ENCODE measurements at regions not wholly inside any gene's neighbourhood (a gene's known extent, or its start where the extent isn't known, plus 50 kb on each side); places are given as distances from the start of the nearest gene placed in this dataset.

DNA sequence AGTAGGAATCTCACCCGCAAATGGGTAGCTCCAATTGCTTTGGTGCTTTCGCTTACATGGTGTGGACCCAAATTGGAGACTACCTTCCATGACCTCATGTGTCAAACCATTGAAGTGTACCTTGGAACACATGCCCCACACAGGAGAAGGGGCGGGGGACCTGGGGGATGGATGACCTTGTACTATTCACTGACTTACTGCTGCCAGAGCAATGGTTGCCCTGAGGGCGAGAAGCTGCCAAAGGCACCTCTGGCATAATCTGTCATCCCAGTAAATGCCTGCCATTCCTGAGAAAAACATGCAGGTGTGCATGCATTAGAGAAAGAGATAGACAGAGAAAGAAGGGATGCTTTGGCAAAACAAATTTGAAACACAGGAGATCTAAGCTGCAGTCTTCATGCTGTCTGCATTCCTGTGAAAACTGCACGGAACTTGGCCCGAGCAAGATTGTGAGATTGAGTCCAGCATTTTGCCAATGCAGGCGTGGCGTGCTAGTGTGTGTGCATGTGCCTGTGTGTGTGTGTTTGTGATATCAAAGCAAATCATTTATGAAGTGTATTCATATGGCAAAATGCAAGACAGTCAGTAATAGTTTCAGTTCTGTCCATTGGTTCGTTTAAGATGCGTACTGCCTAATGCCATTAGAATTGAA lies 219.5 kb upstream of the MDFIC2 start:
- Histone ChIP-seq H3K79me2 (ENCODE audit: insufficient read depth, low read length) (no peaks in the 10 kb centered on the region), H3K4me3 (ENCODE audit: insufficient read depth, low read length, poor library complexity, severe bottlenecking) (no peak overlapping the region), H3K9me3 (ENCODE audit: insufficient read depth, low read length) (no peaks in the 10 kb centered on the region), H3K27ac (ENCODE audit: low read depth, low read length) (no peak overlapping the region), H3K36me3 (ENCODE audit: low read length) (no peaks in the 10 kb centered on the region), H3F3A (ENCODE audit: insufficient read depth) (no peaks in the 10 kb centered on the region), H2AFZ (ENCODE audit: low read depth, low read length, severe bottlenecking) (no peak overlapping the region), H3K9me2 (replicated peaks; ENCODE audit: insufficient read depth, low read length) (no peaks in the 10 kb centered on the region), H3K9ac (ENCODE audit: low read length) (no peak overlapping the region), H3K27me3 (ENCODE audit: low read length) (no peaks in the 10 kb centered on the region), H4K20me1 (ENCODE audit: low read depth, low read length) (no peaks in the 10 kb centered on the region), H3K4me2 (ENCODE audit: low read depth, low read length, poor library complexity, severe bottlenecking) (no peak overlapping the region)
- TF ChIP-seq CTCF (IDR thresholded peaks at IDR 0.05; ENCODE audit: insufficient read depth, low read length, poor library complexity, severe bottlenecking) = no peak
- no peak for TF ChIP-seq EZH2phosphoT487 (conservative IDR thresholded peaks at IDR 0.05; ENCODE audit: low read length)

- TF ChIP-seq EZH2phosphoT487 (conservative IDR thresholded peaks at IDR 0.05; ENCODE audit: low read length) (no peak), CTCF (IDR thresholded peaks at IDR 0.05; ENCODE audit: insufficient read depth, low read length, poor library complexity, severe bottlenecking) (peak; percentile 35)
- H3K9me2 ChIP-seq (replicated peaks; ENCODE audit: insufficient read depth, low read length) = no peaks in the 10 kb centered on the region
- H3K27me3 ChIP-seq (ENCODE audit: low read length) = no peaks in the 10 kb centered on the region
- no peak overlapping the region for H3K27ac ChIP-seq (ENCODE audit: low read depth, low read length)
- no peaks in the 10 kb centered on the region for H3K79me2 ChIP-seq (ENCODE audit: insufficient read depth, low read length)
- no peaks in the 10 kb centered on the region for H3K9me3 ChIP-seq (ENCODE audit: insufficient read depth, low read length)
- no peaks in the 10 kb centered on the region for H3K36me3 ChIP-seq (ENCODE audit: low read length)
- H3K4me3 ChIP-seq (ENCODE audit: insufficient read depth, low read length, poor library complexity, severe bottlenecking) = no peak overlapping the region
- no peak overlapping the region for H2AFZ ChIP-seq (ENCODE audit: low read depth, low read length, severe bottlenecking)
- H3F3A ChIP-seq (ENCODE audit: insufficient read depth) = no peaks in the 10 kb centered on the region
- no peak overlapping the region for H3K9ac ChIP-seq (ENCODE audit: low read length)
- H3K4me2 ChIP-seq (ENCODE audit: low read depth, low read length, poor library complexity, severe bottlenecking) = no peak overlapping the region
- H4K20me1 ChIP-seq (ENCODE audit: low read depth, low read length) = no peaks in the 10 kb centered on the region
Observed at GRCh38 chr3:70531063-70531657, 218.7 kb upstream of the MDFIC2 start.

DNA sequence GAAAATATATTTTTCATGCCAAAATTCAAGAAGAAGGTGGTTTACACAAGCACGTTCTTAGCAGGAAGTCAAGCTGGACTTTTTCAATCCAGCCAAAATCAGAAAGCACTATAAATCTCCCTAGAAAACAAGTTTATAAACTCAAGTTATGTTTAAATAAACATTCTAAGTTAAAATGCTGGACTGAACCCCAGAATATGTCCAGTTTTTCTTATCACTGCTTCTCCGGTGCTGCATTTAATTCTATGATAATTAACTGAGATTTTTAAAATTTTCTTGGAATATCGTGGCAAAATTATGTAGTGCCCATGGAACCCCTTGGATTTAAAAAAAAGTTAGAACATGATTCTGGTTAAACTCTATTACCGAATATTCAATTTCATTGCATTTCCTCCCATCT lies 218.2 kb upstream of the MDFIC2 start:
- H3K27me3 ChIP-seq (ENCODE audit: low read length) = no peaks in the 10 kb centered on the region
- TF ChIP-seq CTCF (IDR thresholded peaks at IDR 0.05; ENCODE audit: insufficient read depth, low read length, poor library complexity, severe bottlenecking) (no peak), EZH2phosphoT487 (conservative IDR thresholded peaks at IDR 0.05; ENCODE audit: low read length) (no peak)
- no peaks in the 10 kb centered on the region for H3K79me2 ChIP-seq (ENCODE audit: insufficient read depth, low read length)
- H4K20me1 ChIP-seq (ENCODE audit: low read depth, low read length) = no peaks in the 10 kb centered on the region
- H3K4me2 ChIP-seq (ENCODE audit: low read depth, low read length, poor library complexity, severe bottlenecking) = no peak overlapping the region
- no peak overlapping the region for H3K4me3 ChIP-seq (ENCODE audit: insufficient read depth, low read length, poor library complexity, severe bottlenecking)
- H3F3A ChIP-seq (ENCODE audit: insufficient read depth) = no peaks in the 10 kb centered on the region
- no peaks in the 10 kb centered on the region for H3K9me3 ChIP-seq (ENCODE audit: insufficient read depth, low read length)
- H3K27ac ChIP-seq (ENCODE audit: low read depth, low read length) = no peak overlapping the region
- no peak overlapping the region for H3K9ac ChIP-seq (ENCODE audit: low read length)
- no peak overlapping the region for H2AFZ ChIP-seq (ENCODE audit: low read depth, low read length, severe bottlenecking)
- no peaks in the 10 kb centered on the region for H3K9me2 ChIP-seq (replicated peaks; ENCODE audit: insufficient read depth, low read length)
- H3K36me3 ChIP-seq (ENCODE audit: low read length) = no peaks in the 10 kb centered on the region

Data from SU-DHL-6 (cell line).